ENCODE measurements at regions not wholly inside any gene's neighbourhood (a gene's known extent, or its start where the extent isn't known, plus 50 kb on each side); places are given as distances from the start of the nearest gene placed in this dataset.

- TF ChIP-seq CTCF (IDR thresholded peaks at IDR 0.05): no peak
- TF ChIP-seq EP300 (IDR thresholded peaks at IDR 0.05): no peak
- TF ChIP-seq POLR2A (IDR thresholded peaks at IDR 0.05): no peak
- Histone ChIP-seq H3K4me1 (ENCODE audit: insufficient read depth) (no peaks in the 10 kb centered on the region), H3K4me3 (no peak overlapping the region), H3K36me3 (no peaks in the 10 kb centered on the region), H3K9me3 (no peaks in the 10 kb centered on the region), H3K27me3 (no peaks in the 10 kb centered on the region), H3K27ac (no peak overlapping the region)
- 92 to 97% (median 95%) methylated on average over 3 of the region's 3 CpGs for WGBS, 3 donors
- DNase-seq: no peak
- intact Hi-C loops (cut with DNase I): no loop called here
Measured at GRCh38 chr1:95631695-95632094, 397.7 kb downstream of the RWDD3 start.

- no peak for TF ChIP-seq POLR2A (IDR thresholded peaks at IDR 0.05)
- no peak for TF ChIP-seq CTCF (IDR thresholded peaks at IDR 0.05)
- no peak for TF ChIP-seq EP300 (IDR thresholded peaks at IDR 0.05)
- intact Hi-C loops (cut with DNase I): no loop called here
- H3K9me3 ChIP-seq: no peaks in the 10 kb centered on the region
- H3K27ac ChIP-seq: no peak overlapping the region
- no peaks in the 10 kb centered on the region for H3K27me3 ChIP-seq
- no peaks in the 10 kb centered on the region for H3K36me3 ChIP-seq
- H3K4me3 ChIP-seq: no peak overlapping the region
- DNase-seq: no peak
- no peaks in the 10 kb centered on the region for H3K4me1 ChIP-seq (ENCODE audit: insufficient read depth)
- WGBS, 3 donors: 90 to 94% (median 92%) methylated on average over 3 of the region's 3 CpGs
Measured at GRCh38 chr1:95635811-95636210, 401.8 kb downstream of the RWDD3 start.

- intact Hi-C loops (cut with DNase I): no loop called here
- H3K9me3 ChIP-seq: no peaks in the 10 kb centered on the region
- DNase-seq: no peak
- H3K4me3 ChIP-seq: no peak overlapping the region
- WGBS, 3 donors: 72 to 84% (median 75%) methylated on average over 1 of the region's 1 CpG
- H3K4me1 ChIP-seq (ENCODE audit: insufficient read depth): no peaks in the 10 kb centered on the region
- no peak for TF ChIP-seq EP300 (IDR thresholded peaks at IDR 0.05)
- no peak for TF ChIP-seq CTCF (IDR thresholded peaks at IDR 0.05)
- TF ChIP-seq POLR2A (IDR thresholded peaks at IDR 0.05): no peak
- H3K27ac ChIP-seq: no peak overlapping the region
- H3K27me3 ChIP-seq: no peaks in the 10 kb centered on the region
- H3K36me3 ChIP-seq: no peaks in the 10 kb centered on the region
Measured at GRCh38 chr1:95636897-95637296, 402.9 kb downstream of the RWDD3 start.

- no peak for TF ChIP-seq EP300 (IDR thresholded peaks at IDR 0.05)
- no peak for TF ChIP-seq CTCF (IDR thresholded peaks at IDR 0.05)
- TF ChIP-seq POLR2A (IDR thresholded peaks at IDR 0.05): no peak
Measured at GRCh38 chr1:95640746-95641145, 406.7 kb downstream of the RWDD3 start.

GRCh38 chr1:95641386-95641785 is 407.4 kb downstream of the RWDD3 start:
- Histone ChIP-seq H3K4me1 (ENCODE audit: insufficient read depth) (no peaks in the 10 kb centered on the region), H3K4me3 (no peak overlapping the region), H3K27ac (no peak overlapping the region), H3K9me3 (no peaks in the 10 kb centered on the region), H3K27me3 (no peaks in the 10 kb centered on the region), H3K36me3 (no peaks in the 10 kb centered on the region)
- intact Hi-C loops (cut with DNase I): no loop called here
- DNase-seq: no peak
- WGBS, 3 donors: 52 to 68% (median 59%) methylated on average over 2 of the region's 2 CpGs
- no peak for TF ChIP-seq CTCF (IDR thresholded peaks at IDR 0.05)
- no peak for TF ChIP-seq POLR2A (IDR thresholded peaks at IDR 0.05)
- no peak for TF ChIP-seq EP300 (IDR thresholded peaks at IDR 0.05)

More at GRCh38 chr1:95640746-95641145, 406.7 kb downstream of the RWDD3 start:
- Histone ChIP-seq H3K4me3 (no peak overlapping the region), H3K9me3 (no peaks in the 10 kb centered on the region), H3K27me3 (no peaks in the 10 kb centered on the region), H3K36me3 (no peaks in the 10 kb centered on the region), H3K4me1 (ENCODE audit: insufficient read depth) (no peaks in the 10 kb centered on the region), H3K27ac (no peak overlapping the region)
- intact Hi-C loops (cut with DNase I): no loop called here
- 35 to 42% (median 36%) methylated on average over 2 of the region's 2 CpGs for WGBS, 3 donors
- DNase-seq: no peak
